Gastroesophageal sphincter (tissue), 3 donors: ENCODE measurements at regions not wholly inside any gene's neighbourhood (a gene's known extent, or its start where the extent isn't known, plus 50 kb on each side); places are given as distances from the start of the nearest gene placed in this dataset.

Experiments used
- POLR2A ChIP-seq, 2 donors: fragments of 450-650 bp; IDR thresholded peaks; one replicate each; pipeline ENCODE4 v1.6.1; 2017; ENCODE audit warnings: antibody characterized with exemption in 2 of 2, mild to moderate bottlenecking in 2 of 2, moderate library complexity in 1 of 2
- TF ChIP-seq, protein P1 (sequence below), 4 experiments: fragments of 200-600 bp in 2 of 4; fragments of 450-650 bp in 2 of 4; sonication (generic) in 1 of 4; IDR thresholded peaks; one replicate each; pipeline ENCODE4 v1.5.1; 2017 to 2019; ENCODE audit warnings: antibody characterized with exemption in 4 of 4, mild to moderate bottlenecking in 2 of 4, moderate library complexity in 2 of 4

GRCh38 chr3:187827723-187828122, 82.5 kb upstream of the BCL6 start:
- TF ChIP-seq POLR2A (IDR thresholded peaks at IDR 0.05), result no peak
- TF ChIP-seq, protein P1, sequence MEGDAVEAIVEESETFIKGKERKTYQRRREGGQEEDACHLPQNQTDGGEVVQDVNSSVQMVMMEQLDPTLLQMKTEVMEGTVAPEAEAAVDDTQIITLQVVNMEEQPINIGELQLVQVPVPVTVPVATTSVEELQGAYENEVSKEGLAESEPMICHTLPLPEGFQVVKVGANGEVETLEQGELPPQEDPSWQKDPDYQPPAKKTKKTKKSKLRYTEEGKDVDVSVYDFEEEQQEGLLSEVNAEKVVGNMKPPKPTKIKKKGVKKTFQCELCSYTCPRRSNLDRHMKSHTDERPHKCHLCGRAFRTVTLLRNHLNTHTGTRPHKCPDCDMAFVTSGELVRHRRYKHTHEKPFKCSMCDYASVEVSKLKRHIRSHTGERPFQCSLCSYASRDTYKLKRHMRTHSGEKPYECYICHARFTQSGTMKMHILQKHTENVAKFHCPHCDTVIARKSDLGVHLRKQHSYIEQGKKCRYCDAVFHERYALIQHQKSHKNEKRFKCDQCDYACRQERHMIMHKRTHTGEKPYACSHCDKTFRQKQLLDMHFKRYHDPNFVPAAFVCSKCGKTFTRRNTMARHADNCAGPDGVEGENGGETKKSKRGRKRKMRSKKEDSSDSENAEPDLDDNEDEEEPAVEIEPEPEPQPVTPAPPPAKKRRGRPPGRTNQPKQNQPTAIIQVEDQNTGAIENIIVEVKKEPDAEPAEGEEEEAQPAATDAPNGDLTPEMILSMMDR (IDR thresholded peaks at IDR 0.05), result no peak
